MCF 10A (cell line): ENCODE measurements at regions not wholly inside any gene's neighbourhood (a gene's known extent, or its start where the extent isn't known, plus 50 kb on each side); places are given as distances from the start of the nearest gene placed in this dataset.

Source experiments
- BruUV-seq: library from RNA; stranded (reverse); fragments of 400-500 nt; replicated peaks from 2 replicates; lab custom pipeline; 2021; lab: Mats Ljungman, UMichigan
- CTCF ChIA-PET: fragments of 300-600 bp; sonication (Branson Sonifier 250); formaldehyde crosslinking; extraction: SDS; loops from one replicate; lab custom pipeline; 2021; ENCODE audit warnings: antibody characterized with exemption, inconsistent platforms; lab: Yijun Ruan, JAX
- POLR2A ChIA-PET: fragments of 300-600, 350-650 bp; sonication (Branson Sonifier 250); formaldehyde crosslinking; extraction: SDS; loops from one replicate; lab custom pipeline; 2020; ENCODE audit warnings: antibody characterized with exemption, inconsistent platforms; lab: Yijun Ruan, JAX
- DNase-seq: peaks from one replicate; pipeline ENCODE4 v3.0.0-alpha.2; 2018; ENCODE audit not compliant: unreplicated experiment
- H3K27ac Mint-ChIP-seq: one replicate; pipeline ENCODE4 v1.8.0; 2022; ENCODE audit warnings: mild to moderate bottlenecking, low read depth, mixed read lengths; ENCODE audit not compliant: unreplicated experiment
- H3K27me3 Mint-ChIP-seq: one replicate; pipeline ENCODE4 v1.8.0; 2022; ENCODE audit warnings: mixed read lengths; ENCODE audit not compliant: insufficient read depth, unreplicated experiment
- H3K36me3 Mint-ChIP-seq: one replicate; pipeline ENCODE4 v1.8.0; 2022; ENCODE audit warnings: mild to moderate bottlenecking, moderate library complexity, mixed read lengths; ENCODE audit not compliant: insufficient read depth, unreplicated experiment
- H3K4me1 Mint-ChIP-seq: one replicate; pipeline ENCODE4 v1.8.0; 2022; ENCODE audit warnings: mixed read lengths; ENCODE audit not compliant: insufficient read depth, unreplicated experiment
- H3K4me3 Mint-ChIP-seq: one replicate; pipeline ENCODE4 v1.8.0; 2022; ENCODE audit warnings: mild to moderate bottlenecking, moderate library complexity, mixed read lengths; ENCODE audit not compliant: unreplicated experiment
- H3K9me3 Mint-ChIP-seq: one replicate; pipeline ENCODE4 v1.8.0; 2022; ENCODE audit warnings: mixed read lengths; ENCODE audit not compliant: unreplicated experiment
- intact Hi-C: fragments of 100-400 bp; cut with micrococcal nuclease; formaldehyde crosslinking; loops from 2 replicates; pipeline ENCODE4 v1.14.1; 2022
- TF ChIP-seq, protein P1 (sequence below): fragments of 200-600 bp; IDR thresholded peaks from one replicate; pipeline ENCODE4 v1.8.0; 2022; ENCODE audit warnings: antibody characterized with exemption, mild to moderate bottlenecking; ENCODE audit not compliant: unreplicated experiment

DNA sequence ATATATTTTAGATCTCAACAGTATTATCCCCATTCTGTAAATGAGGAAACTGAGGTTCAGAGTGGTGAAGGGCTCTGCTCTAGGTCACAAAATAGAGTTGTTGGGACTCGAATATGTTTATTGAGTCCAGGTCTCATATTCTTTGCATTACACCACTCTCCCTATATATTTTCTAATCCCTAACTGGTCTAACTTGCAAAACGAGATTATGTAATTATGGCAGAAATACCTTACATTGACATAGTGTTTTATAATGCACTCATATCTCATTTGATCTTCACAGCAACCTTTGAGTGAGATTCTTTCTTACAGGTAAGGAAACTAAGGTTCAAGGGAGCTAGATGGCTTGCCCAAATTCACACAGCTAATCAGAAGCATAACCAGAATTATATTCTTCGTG is 106.9 kb upstream of the LRIG3 start:
- intact Hi-C loops, result no loop called here
- Mint-ChIP-seq H3K36me3 (no peaks in the 10 kb centered on the region), H3K4me1 (no peaks in the 10 kb centered on the region), H3K4me3 (no peak overlapping the region), H3K27ac (no peak overlapping the region), H3K9me3 (peaks cover 7% of the 10 kb centered on the region), H3K27me3 (no peaks in the 10 kb centered on the region)
- TF ChIP-seq, protein P1, sequence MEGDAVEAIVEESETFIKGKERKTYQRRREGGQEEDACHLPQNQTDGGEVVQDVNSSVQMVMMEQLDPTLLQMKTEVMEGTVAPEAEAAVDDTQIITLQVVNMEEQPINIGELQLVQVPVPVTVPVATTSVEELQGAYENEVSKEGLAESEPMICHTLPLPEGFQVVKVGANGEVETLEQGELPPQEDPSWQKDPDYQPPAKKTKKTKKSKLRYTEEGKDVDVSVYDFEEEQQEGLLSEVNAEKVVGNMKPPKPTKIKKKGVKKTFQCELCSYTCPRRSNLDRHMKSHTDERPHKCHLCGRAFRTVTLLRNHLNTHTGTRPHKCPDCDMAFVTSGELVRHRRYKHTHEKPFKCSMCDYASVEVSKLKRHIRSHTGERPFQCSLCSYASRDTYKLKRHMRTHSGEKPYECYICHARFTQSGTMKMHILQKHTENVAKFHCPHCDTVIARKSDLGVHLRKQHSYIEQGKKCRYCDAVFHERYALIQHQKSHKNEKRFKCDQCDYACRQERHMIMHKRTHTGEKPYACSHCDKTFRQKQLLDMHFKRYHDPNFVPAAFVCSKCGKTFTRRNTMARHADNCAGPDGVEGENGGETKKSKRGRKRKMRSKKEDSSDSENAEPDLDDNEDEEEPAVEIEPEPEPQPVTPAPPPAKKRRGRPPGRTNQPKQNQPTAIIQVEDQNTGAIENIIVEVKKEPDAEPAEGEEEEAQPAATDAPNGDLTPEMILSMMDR, result no peak
- DNase-seq, result no peak
- no TSS peak for BruUV-seq
- CTCF ChIA-PET, result no interaction called here
- POLR2A ChIA-PET, result no interaction called here

DNA sequence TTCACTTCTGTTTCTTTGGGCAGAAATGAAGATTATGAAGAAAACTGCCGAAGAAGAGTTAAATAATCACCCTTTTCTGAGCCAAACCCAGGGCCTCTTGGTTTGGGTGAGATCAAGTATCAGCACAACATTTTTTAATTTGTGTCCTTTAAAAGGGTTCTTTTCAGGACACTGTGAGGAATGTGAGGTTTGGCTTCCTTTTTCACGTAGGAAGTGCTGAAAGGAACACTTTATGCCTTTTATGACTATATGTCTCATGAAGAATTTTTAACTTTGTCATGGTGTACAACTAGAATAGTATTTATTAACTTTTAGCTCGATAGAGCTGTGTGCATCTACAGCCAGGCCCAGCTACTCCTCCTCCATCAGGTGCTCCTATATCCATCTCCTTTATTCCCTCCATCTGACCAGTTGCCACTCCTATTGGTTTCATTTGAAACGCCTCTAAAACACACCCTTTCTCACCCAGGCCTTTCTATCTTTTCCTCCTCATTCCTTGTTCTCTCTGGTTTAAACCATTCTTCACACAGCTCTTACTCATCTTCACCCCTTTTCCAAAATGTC is 103.6 kb upstream of the LRIG3 start:
- Mint-ChIP-seq H3K4me3 (no peak overlapping the region), H3K27ac (no peak overlapping the region), H3K36me3 (peaks cover 6% of the 10 kb centered on the region), H3K4me1 (no peaks in the 10 kb centered on the region), H3K27me3 (no peaks in the 10 kb centered on the region), H3K9me3 (peaks cover 7% of the 10 kb centered on the region)
- BruUV-seq, result no TSS peak
- ChIA-PET POLR2A (interaction anchor here (0.7 to 1.3 kb wide), 2 partner anchors 12 to 16 kb away, joined by 3 to 4 read pairs; no protein-coding TSS in a partner anchor), CTCF (interaction anchor here (1.5 kb wide), 1 partner anchor 9 kb away, joined by 5 read pairs; no protein-coding TSS in a partner anchor)
- TF ChIP-seq, protein P1, result no peak
- intact Hi-C loops, result no loop called here
- DNase-seq, result no peak

GRCh38 chr12:59020073-59020946 is 100.0 kb upstream of the LRIG3 start:
- no peak for DNase-seq
- intact Hi-C loops, result no loop called here
- POLR2A ChIA-PET, result interaction anchor here (0.5 kb wide), 1 partner anchor 20 kb away, joined by 3 read pairs; no protein-coding TSS in a partner anchor
- TF ChIP-seq, protein P1, result no peak
- no TSS peak for BruUV-seq
- Mint-ChIP-seq H3K27ac (no peak overlapping the region), H3K4me3 (no peak overlapping the region), H3K36me3 (peaks cover 6% of the 10 kb centered on the region), H3K9me3 (peaks cover 7% of the 10 kb centered on the region), H3K27me3 (no peaks in the 10 kb centered on the region), H3K4me1 (no peaks in the 10 kb centered on the region)
- CTCF ChIA-PET, result interaction anchor here (0.5 kb wide), 1 partner anchor 1230 kb away, joined by 4 read pairs; no protein-coding TSS in a partner anchor

DNA sequence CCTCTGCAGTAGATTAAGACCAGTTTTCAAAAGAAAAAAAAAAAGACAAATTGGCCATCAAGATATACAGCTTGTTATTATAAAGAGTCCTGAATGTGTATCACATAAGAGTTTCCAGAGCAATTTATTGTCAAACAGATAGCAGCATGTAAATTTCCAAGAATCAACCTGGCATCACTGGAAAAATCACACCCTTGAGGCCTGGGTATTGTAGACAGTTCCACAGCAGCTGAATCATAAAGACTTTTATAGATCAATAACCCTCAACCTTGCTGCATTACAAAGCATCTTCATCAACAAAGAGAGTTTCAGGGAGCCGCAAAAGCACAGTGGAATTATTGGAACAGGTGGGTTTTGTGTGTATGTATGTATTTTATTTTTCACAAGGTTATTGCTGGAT is 94.6 kb upstream of the LRIG3 start:
- H3K36me3 Mint-ChIP-seq, result no peaks in the 10 kb centered on the region
- no peak overlapping the region for H3K4me3 Mint-ChIP-seq
- ChIA-PET CTCF (interaction anchor here (0.7 to 1.6 kb wide), 2 partner anchors 10 to 73 kb away, joined by 3 to 5 read pairs; no protein-coding TSS in a partner anchor), POLR2A (interaction anchor here (0.6 to 2.5 kb wide), 3 partner anchors 26 to 94 kb away, joined by 3 to 9 read pairs (median 5); partner anchors contain the start of gene LRIG3)
- intact Hi-C loops, result no loop called here
- H3K27ac Mint-ChIP-seq, result no peak overlapping the region
- no peaks in the 10 kb centered on the region for H3K4me1 Mint-ChIP-seq
- no peaks in the 10 kb centered on the region for H3K27me3 Mint-ChIP-seq
- no TSS peak for BruUV-seq
- no peak for DNase-seq
- no peaks in the 10 kb centered on the region for H3K9me3 Mint-ChIP-seq
- TF ChIP-seq, protein P1, result no peak
